ENCODE measurements at regions not wholly inside any gene's neighbourhood (a gene's known extent, or its start where the extent isn't known, plus 50 kb on each side); places are given as distances from the start of the nearest gene placed in this dataset.

- no peak for DNase-seq (ENCODE audit: low read depth in 2 of 2)
These were observed 125.2 kb upstream of the RET start for GRCh38 chr10:42951486-42952251.

DNA sequence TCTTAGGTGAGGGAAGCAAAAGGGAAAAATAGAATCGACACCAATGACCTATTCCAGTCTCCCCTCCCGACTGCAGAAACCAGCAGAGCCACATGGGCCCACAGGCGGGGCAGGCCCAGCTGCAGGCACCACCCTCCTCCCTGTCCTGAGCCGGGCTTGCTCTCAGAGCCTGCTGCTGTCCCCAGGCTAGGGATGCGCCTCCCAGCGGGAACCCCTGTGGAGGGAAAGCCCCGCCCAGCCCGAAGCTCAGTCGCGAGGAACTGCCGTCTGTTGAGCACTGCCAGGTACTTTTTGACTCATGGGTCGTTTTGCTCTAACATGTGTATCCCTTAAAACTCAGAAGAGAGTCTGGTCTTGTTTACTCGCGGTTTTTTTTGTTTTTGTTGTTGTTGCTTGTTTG lies 124.5 kb upstream of the RET start:
- no peak for DNase-seq (ENCODE audit: low read depth in 2 of 2)

DNA sequence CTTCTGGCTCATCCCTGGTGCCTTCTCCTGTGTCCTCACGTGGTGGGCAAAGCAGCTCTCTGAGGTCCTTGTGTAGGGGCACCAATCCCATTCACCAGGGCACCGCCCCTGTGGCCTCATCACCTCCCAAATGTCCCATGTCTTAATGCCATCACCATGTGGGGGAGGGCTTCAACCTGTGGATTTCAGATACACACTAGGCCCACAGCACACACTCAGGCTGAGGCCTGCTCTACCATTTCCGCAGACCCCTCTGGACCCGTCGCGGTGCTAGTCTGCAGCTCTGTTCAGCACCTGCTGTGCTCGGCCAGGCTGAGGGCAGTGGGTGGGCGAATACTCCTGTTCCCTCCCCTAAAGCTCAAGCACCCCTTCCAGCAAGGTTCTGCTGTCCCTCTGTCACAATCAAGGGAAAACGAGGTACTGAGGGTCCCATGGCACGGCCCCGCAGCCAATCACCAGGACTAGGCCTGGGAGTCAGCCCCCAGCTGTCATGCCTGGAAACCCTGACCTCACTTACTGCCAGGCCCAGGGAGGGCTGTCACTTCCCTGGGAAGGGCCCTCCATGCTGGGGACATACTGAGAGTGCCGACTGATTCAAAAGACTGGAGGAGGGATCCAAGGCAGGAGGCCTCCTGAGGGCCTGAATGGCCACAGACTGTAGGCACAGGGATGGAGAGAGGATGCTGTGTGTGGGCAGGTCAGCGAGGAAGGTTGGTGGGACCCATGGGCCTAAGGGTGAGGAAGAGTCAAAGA lies 123.8 kb upstream of the RET start:
- DNase-seq (ENCODE audit: low read depth in 2 of 2), result no peak

GRCh38 chr10:42953684-42954674 lies 122.9 kb upstream of the RET start:
- DNase-seq (ENCODE audit: low read depth in 2 of 2), result no peak

DNA sequence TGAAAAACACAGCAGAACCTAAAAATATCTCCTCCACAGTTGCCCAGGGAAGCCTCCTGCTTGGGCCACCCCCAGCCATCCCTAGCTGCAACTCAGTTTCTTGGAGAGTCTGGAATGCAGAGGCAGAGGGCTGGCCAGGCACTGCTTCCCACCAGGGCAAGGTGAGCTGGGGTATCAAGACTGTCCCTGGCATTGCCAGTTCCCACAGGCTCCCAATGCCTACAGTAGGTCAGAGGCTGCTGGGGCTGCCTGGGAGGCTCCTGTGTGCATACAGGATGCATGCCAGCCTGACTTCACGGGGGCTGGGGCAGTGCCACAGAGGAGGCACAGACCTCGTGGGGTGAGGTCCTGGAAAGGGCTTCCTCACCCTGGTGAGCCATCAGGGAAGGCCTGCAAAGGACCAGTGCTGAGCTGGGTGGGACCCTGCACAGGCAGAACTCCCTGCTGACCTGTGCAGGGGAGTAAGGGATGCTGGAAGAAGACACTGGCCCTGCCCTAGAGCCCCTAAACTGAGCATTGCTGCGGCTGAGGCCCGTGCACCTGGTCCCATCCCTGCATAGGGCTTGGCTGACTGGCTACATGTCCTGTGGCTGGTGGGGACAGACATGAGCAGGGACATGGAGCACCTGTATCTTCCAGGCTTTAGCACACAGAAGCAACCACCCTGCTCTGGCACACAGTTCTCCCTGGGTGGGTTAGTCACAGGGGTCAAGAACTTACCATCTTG lies 121.9 kb upstream of the RET start:
- no peak for DNase-seq (ENCODE audit: low read depth in 2 of 2)

DNA sequence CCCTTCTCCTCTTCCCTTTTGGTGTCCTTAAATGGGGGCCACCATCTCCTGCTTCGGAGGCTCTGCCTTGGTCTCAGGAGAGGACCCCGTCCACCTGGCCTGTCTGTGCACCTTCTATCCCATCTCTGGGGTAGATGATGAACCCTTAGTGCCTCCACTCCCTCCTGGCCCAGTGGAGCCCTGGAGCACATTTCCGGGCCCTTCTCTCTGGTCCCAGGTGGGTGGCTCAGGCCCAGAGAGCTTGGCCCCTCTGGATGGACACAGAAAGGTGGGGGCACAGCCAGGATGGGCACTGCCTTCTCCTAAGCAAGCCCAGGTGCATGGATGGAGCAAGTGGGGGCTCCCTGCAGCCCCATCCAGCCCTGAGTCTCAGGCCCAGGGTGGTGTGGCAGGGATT lies 121.4 kb upstream of the RET start:
- DNase-seq (ENCODE audit: low read depth in 2 of 2), result no peak

GRCh38 chr10:42956045-42956444 lies 120.8 kb upstream of the RET start:
- no peak for DNase-seq (ENCODE audit: low read depth in 2 of 2)

DNA sequence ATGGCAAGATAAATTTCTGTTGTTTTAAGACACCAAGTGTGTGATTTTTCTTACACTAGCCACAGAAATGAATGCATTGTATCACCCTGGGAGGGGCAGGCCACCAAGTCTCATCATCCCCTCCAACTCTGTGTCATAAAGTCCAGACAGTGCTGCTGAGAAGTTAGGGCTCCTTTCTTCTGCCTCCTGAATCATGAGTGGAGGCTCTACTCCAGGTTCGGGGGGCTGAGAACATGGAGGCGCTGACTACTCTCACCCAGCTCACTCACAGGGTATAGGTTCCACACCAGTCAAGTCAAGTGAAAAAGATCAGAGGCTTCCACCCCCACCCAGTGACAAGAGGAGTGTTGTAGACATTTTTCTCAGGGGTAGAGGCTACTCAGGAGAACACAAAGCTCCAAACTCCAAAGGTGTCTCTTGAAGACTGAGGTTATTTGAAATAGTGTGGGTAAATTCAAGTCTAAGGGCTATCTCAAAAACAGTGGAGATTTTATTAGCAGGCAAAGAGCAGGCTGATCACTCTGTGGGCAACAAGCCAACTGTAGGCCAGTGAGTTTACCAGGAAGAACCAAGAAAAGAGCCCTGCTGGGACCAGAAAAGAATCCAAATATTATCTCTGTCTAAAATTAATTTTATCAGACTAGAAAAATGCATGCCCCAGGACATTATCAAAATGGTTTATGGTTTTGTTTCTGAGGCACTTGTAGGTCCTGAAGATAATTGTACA lies 118.6 kb upstream of the RET start:
- DNase-seq (ENCODE audit: low read depth in 2 of 2), result no peak

GRCh38 chr10:42959833-42960232 lies 117.0 kb upstream of the RET start:
- no peak for DNase-seq (ENCODE audit: low read depth in 2 of 2)

- DNase-seq (ENCODE audit: low read depth in 2 of 2), result no peak
These were observed 116.3 kb upstream of the RET start for GRCh38 chr10:42960491-42960990.

GRCh38 chr10:42960991-42961795 lies 115.7 kb upstream of the RET start:
- no peak for DNase-seq (ENCODE audit: low read depth in 2 of 2)

DNA sequence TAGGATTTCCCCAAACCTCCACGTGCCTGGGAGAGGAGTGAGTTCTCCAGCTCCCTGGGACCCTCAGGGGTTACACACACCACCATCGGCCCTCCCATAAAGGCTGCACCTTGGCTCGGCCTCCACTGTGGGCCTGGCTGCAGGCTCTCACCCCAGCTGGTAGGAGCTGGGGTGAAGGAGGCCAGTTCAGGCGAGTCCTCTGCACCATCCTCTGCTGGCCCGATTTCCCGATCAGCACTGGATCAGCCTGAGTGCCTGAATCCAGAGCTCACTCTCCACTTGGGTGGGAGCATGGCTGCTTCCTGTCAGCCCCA lies 115.1 kb upstream of the RET start:
- DNase-seq (ENCODE audit: low read depth in 2 of 2), result no peak

DNA sequence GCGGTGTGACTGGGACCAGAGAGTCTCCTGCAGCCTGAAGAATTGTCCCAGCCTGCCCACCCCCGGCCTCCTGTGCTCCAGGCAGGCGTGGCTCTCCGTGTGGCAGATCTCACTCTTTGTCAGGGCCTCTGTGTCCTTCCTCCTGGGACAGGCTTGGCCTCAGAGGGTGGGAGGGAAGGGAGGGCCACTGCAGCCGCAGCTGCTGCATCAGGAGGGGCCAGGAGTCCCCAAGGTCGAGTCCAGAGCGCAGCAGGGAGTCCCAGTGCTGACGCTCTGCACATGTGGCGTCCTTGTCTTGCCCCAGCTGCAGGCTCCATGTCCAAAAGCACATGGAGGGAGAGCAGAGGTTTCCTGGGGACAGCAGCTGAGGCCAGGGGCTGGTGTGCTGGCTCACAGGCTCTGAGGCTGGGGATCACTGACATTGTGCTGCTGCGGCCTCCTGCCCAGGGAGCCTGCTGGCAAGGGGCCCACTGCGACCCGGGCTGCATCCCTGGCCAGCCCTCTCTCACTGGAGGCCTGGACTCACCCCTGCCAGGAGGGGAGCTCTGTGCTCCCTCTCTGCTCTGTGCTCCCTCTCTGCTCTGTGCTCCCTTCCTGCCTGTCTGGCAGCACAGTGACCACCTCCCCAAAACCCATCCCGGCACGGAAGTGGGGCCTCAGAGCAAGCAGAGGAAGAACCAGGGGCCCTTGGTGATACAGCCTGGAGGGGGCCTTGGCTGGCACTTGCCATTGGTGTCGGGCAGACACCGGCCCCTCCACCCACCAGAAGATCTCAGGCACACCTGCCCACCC lies 114.6 kb upstream of the RET start:
- no peak for DNase-seq (ENCODE audit: low read depth in 2 of 2)

- DNase-seq (ENCODE audit: low read depth in 2 of 2), result no peak
These were observed 114.0 kb upstream of the RET start for GRCh38 chr10:42962902-42963231.

DNA sequence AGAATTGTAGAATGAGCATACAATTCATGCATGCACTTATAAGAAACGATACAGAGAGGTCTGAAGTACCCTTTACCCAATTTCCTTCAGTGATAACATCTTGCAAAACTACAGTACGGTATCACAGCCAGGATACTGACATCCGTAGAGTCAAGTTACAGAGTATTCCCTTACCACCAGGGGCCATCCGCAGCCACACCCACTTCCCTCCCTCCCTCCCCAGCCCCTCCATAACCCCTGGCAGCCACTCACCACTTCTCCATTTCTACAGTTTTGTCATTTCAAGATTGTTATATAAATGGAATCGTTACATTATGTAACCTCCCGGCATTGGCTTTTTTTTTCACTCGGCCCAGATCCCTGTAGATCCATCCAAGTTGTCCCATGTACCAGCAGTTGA lies 113.6 kb upstream of the RET start:
- no peak for DNase-seq (ENCODE audit: low read depth in 2 of 2)

DNA sequence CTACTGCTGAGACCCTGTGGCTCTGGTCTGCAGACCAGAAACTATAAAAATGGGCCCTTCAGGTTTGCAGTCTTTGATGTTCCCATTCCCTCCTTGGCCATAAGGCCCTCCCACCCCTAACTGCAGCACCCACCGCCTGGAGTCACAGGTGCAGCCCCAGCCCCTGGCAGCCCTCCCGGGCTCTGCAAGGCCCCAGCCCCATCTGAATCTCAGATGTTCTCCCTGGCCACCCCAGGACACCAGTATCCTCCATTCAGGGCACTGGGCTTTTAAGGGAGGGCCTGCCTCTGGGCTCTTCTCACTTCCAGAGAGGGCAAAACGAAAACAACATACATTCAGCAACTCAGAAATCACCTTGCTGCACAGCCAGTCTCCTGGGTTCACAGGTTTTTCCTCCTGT lies 107.7 kb upstream of the RET start:
- DNase-seq (ENCODE audit: low read depth in 2 of 2), result no peak

DNA sequence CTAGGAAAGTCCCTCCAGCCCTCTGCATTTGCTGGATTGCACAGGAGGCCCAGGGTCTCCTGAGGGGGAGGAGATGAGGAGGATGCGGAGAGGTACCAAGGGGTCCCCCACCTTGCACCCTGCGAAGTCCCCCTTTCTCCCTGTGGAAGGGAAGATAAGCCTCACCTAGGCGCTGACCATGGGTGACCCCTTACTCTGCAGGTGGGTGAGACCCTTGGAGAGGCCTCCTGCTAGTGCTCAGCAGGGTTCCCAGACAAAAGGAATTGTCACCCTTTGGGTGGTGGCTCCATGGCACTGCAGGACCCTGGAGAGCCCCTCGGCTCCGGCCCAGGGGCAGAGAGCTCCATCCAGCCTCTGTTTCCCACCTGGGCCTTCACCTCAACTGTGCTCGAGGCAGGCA lies 107.0 kb upstream of the RET start:
- DNase-seq (ENCODE audit: low read depth in 2 of 2), result no peak

DNA sequence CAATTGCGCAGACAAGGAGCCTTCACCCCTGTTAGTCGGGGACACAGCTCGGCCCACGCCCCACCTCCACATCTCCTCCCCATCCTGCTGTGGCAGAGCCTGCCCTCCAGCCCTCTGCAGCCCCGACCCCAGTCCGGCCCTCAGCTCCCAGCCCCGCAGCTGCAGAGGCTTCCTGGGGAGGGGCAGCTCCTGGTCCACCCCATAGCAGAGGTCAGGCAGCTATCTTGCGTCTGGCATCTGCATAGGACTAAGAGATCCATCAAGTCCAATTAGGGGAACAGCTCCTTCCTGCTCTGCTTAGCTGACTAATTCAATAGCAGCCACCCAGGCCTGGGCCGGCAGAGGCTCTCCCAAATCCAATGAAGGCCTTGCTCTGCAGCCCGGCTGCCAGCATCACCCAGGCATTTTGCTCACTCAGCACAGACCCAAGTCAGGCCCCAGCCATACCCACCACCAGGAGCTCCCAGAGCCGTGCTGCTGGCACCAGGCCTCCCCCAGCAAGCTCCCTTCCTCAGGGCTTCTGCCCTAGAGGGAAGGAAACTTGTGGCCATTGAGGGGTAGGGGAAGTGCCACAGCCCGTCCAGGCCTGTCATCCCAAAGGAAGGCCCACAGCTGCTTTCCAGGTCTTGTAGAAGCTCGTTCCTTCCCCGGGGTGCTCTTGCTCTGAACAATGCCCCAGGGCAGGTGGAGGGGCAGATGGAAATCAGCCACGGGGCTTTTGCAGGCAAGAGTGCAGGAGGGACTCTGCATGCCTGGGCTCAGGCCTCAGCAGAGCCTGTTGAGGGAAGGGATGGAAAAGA lies 106.2 kb upstream of the RET start:
- DNase-seq (ENCODE audit: low read depth in 2 of 2), result no peak

DNA sequence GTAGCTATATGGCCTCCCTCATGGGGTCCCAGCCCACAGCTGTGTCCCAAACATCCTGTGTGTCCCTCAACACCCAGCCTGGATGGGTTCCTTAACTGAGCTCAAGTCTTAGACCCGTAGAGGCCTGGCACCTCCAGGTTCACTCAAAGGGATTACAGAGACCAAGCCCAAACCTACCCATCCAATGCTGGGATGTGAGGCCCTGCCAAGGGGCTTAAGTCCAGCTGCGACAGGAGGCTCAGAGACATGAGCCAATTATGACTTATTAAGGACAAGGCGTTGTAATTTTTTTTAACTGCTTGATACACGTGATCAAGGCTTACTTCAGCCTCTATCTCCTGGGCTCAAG lies 105.6 kb upstream of the RET start:
- no peak for DNase-seq (ENCODE audit: low read depth in 2 of 2)

Data from fibroblast of skin of left biceps (primary cell).